ENCODE measurements at regions not wholly inside any gene's neighbourhood (a gene's known extent, or its start where the extent isn't known, plus 50 kb on each side); places are given as distances from the start of the nearest gene placed in this dataset.
"Not testable (repeated sequence)": the region's sequence is repeated elsewhere in the genome, so short reads cannot be mapped to it uniquely, and the experiment has no call there.

DNA sequence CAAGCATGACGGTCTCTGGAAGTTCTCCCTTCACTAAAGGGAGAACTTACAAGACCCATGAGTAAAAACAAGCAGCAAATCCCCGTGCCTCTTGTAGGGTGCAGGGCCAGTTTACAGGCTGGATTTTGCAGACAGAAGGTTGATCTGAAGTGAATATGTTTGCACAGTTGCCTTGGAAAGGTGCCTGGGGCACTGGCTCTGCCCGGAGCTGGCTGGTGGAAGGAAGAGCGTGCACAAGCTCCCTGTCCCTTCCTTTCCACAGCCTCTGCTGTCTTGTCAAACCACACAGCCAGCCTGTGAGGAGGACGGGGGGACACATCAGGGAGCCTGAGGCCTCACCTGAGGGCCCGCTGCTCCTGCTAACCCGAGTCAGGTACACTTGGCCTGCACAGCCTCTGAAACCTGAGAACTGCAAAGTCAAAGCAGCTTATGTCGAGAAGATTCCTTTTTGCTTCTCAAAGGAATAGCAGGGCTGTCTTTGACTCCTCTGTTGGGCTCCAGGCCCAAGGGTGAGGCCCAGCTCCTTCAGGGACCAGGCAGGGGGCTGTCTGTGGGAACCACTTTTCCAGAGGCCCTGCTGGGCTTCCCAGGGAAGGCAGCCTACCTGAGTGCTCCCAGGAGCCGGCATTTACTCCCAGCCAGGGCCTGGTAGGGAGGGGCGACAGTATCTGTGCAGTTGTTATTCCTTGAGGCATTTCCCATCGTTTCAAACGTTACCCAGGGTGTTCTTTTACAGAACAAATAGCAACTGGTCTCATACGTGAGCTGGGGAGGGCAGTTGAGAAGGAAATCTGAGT, 251.5 kb downstream of the SIPA1L2 start:
- DNase-seq: no peak

DNA sequence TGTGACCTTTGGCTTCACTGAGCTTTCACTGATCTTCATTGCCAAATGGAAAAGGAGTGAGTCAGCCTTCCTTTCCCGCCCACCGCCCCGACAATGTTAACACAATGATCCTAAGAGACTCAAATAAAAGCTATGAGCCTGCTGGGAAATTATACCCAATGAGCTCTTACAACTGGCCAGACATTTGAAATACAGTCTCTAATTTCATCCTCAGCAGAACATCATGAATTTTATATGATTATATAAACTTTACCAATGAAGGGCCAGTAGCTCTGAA, 252.5 kb downstream of the SIPA1L2 start:
- no peak for DNase-seq

DNA sequence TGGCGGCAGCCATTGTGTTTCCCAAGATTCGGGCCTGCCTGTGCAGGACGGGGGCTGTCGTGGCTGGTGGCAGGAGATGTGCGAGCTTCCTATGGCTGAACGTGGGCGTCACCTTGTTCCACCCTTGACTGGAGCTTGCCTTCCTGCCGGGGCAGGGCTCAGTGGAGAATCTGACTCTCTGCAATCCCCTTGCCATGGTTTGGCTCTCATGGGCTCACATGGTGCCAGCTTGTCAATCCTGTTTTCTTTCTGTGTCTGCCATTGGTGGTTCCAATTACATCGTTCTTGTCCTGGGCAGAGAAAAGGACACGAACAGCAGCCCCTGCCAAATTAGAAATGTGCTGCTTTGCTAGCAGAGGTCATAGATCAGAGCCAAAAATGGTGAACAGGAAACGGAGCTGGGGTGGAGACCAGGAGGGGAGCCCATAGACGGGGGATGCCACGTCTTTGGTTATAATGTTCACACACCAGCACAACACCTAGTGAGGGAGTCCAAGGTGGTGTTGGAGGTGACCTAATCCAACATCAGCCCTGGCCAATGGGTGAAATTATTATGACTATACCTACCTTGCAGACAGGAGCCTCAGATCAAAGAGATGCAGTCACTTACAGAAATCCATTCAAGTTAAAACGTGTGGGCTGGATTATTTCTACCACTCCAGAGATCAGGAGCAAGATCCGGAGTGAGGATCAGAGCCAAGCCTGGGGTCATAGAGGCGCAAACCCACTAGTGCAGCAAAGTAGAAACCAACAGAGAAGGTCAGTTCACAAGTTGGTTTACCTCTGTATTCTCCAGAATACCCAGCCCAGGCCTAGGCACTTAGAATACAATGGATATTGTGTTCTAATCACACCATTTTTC, 253.1 kb downstream of the SIPA1L2 start:
- DNase-seq: no peak

DNA sequence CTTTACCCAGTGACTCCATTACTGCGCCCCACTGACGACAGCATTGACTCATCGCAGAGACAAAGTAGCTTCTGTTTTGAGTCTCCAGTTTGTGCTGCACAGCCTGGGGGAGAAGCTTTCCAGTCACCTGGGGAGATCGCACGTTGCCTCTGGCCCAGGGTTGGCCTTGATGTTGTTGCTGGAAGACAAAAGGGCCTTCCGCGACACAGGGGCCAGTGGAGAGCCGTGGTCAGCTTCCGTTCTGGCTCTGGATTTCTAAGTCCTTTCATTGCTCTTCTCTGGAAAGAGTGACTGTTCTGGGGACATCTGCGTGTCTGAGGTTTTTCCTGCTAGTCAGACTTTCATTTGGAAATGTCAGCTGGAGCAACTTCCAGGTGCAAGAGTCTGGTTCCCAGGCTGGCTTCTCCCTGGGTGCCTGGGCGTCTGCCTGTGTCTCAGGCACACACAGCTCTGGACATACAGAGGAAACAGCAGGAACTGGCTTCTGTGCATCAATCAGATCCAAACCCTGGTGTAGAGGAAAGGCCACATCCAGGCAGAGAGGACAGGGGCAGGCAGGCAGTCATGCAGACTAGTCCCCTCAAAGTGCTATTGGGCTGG, 257.0 kb downstream of the SIPA1L2 start:
- DNase-seq: no peak

DNA sequence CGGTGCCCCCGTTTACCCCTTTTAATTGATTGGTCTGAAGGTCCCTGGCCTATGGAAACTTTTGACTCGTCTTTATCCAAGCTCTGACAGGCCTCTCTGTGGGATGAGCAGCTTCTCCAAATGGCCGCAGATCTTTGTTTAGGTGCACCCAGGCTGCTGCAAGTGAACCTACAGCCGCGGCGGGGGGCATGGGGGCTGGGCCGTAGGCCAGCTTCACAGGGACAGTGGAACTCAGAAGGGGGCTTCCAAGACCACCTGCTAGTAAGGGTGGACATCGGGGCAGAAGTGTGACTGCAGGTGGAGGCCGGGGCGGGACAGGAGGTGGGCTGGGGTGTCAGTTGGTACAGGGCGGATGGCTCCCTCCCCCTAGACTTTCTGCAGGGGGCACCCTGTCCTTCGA, 257.5 kb downstream of the SIPA1L2 start:
- no peak for DNase-seq

DNA sequence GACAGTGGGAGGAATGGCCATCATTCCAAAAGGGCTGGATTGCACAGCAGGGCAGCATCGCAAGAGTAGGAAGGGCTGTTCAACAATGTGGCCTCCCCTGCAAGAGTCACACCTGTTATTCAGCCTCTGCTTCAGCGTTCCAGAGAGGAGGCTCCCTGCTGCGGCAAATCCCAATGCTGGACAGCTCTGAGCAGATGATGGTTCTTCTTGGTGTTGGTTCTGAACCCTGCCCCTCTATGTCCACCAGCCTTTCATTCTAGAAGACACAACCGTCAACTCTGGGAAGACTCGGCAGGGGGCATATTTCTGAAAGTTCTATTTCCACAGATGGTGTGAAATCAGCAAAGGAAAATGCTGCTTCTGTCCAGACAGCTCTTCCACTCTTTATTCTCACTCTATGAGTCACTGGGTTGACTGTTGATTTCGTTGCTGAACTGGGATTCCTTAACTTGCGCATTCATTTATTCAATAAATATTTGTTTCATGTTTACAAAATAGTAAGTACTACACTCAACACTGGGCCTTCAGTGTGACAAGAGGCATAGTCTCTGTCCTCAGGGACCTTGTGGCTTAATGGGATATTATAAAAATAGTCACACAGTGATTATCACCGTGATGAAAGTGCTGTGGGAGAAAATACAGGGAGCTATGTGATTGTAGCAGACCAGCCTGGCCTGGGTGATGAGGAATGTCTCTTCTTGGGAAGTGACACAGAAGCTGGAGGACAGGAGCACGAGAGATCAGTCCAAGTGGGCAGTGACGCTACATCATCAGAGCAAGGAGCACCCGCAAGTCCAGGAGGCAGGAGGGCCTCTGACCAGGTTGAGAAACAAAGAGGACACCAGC, 260.3 kb downstream of the SIPA1L2 start:
- DNase-seq: no peak

DNA sequence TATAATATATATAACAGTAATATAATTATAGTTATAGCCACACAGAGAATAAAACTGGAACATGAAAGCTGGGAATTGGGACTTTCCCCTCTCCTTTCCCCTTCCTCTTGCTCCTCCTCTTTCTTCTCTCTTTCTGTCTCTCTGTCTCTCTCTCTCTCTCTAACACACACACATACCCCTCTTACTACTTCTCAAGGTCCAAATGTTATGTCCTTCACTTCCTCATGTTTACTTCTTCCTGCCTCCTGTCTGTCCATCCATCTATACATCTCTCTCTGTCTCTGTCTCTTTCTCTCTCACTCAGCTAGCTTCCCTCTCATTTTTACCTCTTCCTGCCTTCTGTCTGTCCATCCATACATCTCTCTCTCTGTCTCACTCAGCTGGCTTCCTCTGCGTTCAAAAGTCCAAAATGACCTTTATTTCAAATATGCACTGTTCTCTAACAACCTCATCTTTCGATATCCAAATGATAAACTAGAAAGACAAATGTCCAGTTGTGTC, 261.1 kb downstream of the SIPA1L2 start:
- no peak for DNase-seq

DNA sequence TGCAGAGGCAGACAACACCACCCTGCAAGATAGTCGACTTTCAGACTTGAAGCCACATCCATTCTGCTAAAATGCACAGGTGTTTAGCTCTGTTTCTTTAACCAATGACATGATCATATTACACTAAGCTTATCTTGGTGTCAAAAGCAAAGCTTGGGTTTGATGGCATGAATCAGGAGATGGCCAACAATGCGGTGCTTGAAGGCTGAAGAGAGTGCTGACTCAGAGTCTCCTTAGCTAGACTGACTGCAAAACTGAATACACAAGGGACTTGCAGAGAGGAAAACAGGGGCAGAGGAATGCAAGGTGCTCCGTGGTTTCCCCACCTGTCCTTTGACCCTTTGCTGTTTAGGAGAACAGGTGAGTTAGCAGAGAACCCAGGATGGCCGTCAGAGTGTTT, 262.6 kb downstream of the SIPA1L2 start:
- DNase-seq: peak; percentile 41

DNA sequence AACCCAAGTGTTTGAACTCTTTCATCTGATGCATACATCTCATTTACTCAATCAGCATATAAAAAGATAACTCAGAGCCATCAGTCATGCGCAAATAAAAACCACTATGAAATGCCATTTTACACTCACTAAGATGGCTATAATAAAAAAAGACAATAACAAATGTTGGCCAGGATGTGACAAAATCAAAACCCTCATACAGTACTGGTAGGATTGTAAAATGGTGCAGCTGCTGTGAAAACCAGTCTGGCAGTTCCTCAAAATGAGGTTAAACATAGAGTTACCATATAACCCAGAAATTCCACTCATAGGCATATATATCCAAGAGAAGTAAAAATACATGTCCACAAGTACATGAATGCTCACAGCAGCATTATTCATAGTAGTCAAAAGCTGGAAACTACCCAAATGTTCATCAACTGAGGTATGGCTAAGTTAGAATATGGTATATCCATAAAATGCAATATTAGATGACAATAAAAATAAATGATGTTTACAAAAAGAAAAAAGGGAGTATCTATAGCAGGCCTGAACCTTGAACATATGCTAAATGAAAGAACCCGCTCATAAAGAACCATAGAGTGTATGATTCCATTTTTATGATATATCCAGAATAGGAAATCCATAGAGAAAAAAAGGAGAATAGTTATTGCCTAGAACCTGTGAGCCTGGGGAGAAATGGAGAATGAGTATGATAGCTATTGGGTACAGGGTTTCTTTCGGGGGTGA, 265.1 kb downstream of the SIPA1L2 start:
- DNase-seq: no peak

DNA sequence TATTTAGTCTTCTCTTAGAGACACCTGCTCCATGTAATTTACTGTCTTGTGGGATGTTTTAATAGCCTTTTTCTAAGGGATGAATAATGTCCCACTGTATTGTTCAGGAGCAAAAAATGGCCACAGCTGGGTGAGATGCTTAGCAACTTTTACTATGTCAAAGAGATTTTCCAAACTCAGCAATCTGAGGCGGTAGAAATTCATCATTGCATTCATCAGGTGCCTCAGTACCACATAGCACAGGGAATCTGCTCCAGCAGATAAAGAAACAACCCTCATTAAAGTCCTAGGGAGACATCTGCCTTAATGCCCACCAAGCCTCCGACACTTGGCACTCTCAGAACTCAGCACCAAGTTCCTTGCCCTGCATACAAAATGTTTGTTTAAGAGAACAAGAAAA, 266.9 kb downstream of the SIPA1L2 start:
- DNase-seq: no peak

DNA sequence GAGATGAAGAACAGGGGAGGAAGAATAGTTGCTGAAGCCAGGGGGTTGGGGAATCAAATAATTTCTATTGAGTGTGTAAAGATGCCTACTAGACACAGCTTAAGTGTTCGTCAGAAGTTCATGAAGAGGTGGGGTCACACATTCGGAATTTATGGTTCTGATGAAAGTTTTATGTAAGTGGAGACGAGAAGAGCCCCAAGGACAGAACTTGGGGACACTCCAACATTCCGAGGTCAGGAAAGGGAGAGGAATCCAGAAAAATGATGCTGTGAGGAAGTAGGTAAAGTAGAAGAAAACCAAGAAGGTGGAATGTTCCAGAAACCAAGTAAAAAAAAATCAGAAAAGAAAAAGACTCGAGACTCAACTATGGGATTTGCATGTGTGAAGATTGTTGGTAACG, 272.5 kb downstream of the SIPA1L2 start:
- DNase-seq: no peak

DNA sequence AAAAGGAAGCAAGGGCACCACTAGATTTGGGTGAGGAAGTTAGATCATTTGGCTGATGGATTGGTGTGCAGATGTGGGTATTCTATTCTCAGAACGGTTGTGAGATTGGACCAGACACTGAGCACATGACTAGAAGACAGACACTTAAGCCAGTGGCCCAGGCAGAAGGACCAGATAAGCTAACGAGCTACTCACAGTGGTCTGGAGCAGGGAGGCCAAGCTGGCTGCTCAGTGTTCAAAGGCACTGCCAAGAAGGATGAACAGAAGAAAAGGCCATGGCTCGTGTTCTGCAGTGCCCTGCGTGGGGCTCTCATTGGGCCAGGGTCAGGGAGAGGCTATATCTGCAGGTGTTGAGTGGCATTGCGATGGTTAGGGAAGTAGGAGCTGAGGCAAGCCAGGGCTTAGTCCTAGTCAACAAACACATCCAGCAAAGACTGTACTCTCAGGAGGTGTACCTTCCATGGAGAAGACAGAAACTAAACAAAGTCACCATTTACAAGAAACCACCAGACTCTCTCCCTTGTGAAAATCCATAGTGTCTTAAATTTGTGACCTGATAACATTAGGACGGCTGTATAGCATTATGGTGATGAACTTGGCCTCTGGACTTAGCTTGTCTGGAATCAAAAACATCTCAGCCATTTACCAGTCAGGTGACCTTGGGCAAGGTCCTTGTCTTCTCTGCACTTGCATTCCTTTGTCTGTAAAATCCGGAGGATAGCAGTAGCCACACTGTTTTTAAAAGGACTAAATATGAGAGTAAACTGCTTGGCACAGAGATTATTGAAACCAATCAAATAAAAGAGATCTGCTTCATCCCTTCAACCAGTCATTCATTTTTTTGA, 274.5 kb downstream of the SIPA1L2 start:
- no peak for DNase-seq

DNA sequence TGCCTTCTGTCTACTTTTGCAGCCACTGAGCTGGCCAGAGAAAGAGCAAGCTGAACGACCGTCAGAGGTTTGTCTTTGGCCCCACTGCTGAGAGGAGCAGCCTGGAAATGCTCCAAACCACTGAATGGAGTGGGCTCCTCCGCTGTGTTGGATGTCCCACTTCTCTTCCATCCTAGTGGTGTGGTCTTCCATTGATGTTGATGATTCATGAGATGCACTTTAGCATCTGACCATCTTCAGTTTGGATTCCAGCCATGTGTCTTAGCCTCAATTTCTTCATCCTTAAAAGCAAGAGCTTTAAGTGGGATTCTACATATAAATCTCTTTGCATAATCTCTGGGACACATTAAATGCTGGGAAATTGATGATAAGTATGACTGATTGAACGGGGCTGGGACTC, 276.9 kb downstream of the SIPA1L2 start:
- no peak for DNase-seq

DNA sequence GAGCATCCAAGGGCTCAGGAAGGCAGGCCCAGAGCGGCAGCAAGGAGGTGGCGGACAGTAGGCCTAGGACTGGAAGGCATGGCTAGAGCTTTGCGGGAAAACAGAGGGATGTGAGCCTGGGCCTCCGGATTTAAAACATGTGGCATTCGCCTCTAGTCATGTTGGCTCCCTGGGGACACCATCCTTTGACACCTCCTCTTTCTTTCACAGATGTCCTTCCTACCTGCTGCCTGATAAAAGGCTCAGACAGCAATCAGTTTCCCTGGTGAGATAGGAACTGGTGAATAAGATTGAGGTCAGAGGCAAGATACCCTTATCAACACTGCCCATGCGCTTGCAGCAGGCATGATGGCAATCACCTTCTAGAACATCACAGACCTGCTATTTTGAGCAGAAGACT, 277.6 kb downstream of the SIPA1L2 start:
- no peak for DNase-seq

DNA sequence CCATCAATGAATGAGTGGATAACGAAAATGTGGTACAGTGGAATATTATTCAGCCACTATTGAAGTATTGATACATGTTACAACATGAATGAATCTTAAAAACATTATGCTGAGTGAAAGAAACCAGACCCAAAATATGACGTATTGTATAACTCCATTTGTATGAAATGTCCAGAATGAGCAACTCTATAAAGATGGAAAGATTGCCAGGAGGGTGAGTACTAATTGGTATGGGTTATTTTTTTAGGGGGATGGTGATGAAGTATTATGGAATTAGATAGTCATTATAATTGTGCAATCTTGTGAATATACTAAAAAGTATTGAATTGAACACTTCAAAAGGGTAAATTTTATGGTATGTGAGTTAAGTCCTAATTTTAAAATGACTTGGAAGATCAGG, 278.6 kb downstream of the SIPA1L2 start:
- no peak for DNase-seq

DNA sequence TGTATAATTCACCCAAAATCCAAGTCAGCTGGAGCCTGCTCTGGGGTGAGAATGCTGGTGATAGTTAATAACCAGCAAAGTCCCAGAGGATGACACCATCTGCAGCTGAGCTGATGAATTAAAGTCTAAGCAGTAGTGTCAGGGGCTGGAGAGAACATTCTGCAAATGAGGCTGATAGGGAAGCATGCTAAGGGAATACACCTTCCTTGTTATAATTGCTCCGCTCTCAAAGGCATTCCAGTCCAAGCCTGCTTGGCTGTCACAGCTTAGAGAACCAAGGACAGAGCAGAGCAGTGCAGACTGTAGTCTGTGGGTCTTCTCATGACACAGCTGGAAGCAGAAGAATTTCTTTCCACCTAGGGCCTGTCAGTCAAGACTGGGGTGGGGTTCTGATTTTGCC, 283.1 kb downstream of the SIPA1L2 start:
- DNase-seq: no peak

DNA sequence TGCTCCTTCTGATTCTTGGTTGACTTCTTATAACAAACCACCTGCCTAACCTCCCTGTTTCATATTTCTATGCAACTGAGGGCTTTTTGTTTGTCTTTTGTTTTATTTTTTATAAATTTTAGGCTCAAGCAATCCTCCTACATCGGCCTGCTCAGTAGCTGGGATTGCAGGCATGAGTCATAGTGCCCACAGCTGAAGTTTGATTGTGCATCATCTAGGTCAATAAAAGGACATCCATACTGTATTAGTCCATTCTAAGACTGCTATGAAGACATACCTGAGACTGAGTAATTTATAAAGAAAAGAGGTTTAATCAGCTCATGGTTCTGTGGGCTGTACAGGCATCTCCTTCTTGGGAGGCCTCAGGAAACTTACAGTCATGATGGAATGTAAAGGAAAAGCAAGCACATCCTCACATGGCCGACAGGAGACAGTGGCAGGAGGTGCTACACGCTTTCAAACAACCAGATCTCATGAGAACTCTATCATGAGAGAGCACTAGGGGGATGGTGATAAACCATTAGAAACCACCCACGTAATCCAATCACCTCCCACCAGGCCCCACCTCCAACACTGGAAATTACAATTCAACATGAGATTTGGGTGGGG, 285.0 kb downstream of the SIPA1L2 start:
- no peak for DNase-seq

DNA sequence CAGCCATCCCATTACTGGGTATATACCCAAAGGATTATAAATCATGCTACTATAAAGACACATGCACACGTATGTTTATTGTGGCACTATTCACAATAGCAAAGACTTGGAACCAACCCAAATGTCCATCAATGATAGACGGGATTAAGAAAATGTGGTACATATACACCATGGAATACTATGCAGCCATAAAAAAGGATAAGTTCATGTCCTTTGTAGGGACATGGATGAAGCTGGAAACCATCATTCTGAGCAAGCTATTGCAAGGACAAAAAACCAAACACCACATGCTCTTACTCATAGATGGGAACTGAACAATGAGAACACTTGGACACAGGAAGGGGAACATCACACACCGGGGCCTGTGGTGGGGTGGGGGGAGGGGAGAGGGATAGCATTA, 285.7 kb downstream of the SIPA1L2 start:
- DNase-seq: not testable (repeated sequence)

DNA sequence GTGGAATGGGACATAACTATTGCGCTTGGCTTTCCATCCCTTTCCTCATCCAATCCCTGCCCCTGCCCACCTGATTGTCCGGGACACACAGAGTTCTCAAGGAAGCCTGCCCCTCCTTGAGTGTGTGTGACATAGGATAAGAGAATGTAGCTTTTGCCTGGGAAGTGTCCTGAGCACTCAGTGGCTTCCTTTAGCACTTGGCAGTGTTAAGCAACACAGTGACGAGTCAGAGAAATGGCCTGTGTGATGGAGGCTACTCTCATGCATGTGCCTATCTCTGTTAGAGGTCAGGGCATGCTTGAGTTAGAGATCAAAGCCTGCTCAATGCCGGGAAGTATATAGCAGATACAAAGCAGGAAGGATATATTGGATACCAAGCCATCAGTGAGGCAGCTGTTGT, 289.5 kb downstream of the SIPA1L2 start:
- no peak for DNase-seq

DNA sequence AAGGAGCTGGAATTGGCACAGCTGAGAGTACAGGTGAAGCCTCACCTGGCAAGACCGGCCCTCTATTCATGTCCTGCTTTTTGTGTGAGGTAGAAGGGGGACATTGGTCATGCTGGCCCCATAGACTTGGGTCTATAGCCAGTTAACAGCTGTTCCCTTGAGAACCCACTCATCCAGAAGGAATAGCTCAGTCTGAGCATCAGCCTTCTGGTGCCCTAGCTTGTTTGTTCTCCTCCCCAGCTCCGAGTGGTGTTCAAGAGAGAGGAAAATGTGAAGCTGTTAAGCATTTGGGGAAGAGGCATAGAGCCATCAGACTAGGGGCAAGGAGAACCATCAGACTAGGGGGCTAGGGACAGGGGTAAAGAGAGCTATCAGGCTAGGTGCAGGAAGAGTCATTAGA, 290.9 kb downstream of the SIPA1L2 start:
- DNase-seq: no peak

DNA sequence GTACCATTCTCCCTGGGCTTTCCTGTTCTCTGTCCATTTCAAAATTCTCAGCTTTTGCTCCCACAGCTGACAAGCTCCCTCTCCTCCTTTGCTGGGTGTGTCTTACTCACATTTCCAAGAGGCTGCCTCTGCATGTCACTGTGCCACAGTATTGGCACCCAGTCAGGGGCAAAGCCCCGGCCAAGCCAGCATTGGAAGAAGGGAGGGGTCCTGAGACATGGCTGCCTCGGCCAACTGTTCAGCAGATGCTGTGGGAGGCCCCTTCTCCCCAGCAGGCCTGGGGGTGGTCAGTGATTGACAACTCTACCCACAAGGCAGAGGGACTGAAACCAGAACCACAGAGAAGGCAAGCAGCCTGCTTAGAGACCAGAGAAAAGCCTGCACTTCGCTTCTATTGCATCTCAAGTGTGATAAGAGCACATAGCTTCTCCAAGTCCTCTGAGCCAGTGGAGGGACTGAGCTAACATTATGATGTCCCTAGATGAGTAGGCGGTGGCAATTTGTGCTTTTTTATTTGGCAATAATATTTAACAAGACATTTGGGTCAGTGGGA, 294.1 kb downstream of the SIPA1L2 start:
- DNase-seq: no peak
